Mesendoderm (in vitro differentiated cells): ENCODE measurements at regions not wholly inside any gene's neighbourhood (a gene's known extent, or its start where the extent isn't known, plus 50 kb on each side); places are given as distances from the start of the nearest gene placed in this dataset.

Experiments used
- DNase-seq: peaks from one replicate; pipeline ENCODE4 v3.0.0; 2013
- H2AK5ac ChIP-seq: 2 replicates; pipeline ENCODE4 v1.6.1; 2013; ENCODE audit warnings: low read length, inconsistent platforms
- H2BK120ac ChIP-seq: 2 replicates; pipeline ENCODE4 v1.6.1; 2013; ENCODE audit warnings: low read depth, mild to moderate bottlenecking, low read length, moderate library complexity, mixed read lengths
- H2BK15ac ChIP-seq: replicated peaks from 2 replicates; pipeline ENCODE4 v1.6.1; 2013; ENCODE audit warnings: low read depth, mild to moderate bottlenecking, moderate library complexity
- H2BK5ac ChIP-seq: 2 replicates; pipeline ENCODE4 v1.6.1; 2013; ENCODE audit warnings: low read length, inconsistent platforms
- H3K18ac ChIP-seq: 2 replicates; pipeline ENCODE4 v1.6.1; 2013; ENCODE audit warnings: mild to moderate bottlenecking, low read length, mixed read lengths
- H3K23ac ChIP-seq: one replicate; pipeline ENCODE4 v1.6.1; 2013; ENCODE audit warnings: low read length
- H3K27ac ChIP-seq: 2 replicates; pipeline ENCODE4 v1.5.1; 2013; ENCODE audit warnings: low read depth, mild to moderate bottlenecking, inconsistent platforms, low read length, moderate library complexity
- H3K27me3 ChIP-seq: 2 replicates; pipeline ENCODE4 v1.6.1; 2013; ENCODE audit warnings: low read length, control low read depth, mild to moderate bottlenecking, inconsistent platforms; ENCODE audit not compliant: insufficient read depth, poor library complexity
- H3K36me3 ChIP-seq: 2 replicates; pipeline ENCODE4 v1.6.1; 2013; ENCODE audit warnings: low read length, inconsistent platforms; ENCODE audit not compliant: control insufficient read depth, insufficient read depth
- H3K4ac ChIP-seq: one replicate; pipeline ENCODE4 v1.6.1; 2013; ENCODE audit warnings: low read depth, mild to moderate bottlenecking, low read length, moderate library complexity
- H3K4me1 ChIP-seq: 2 replicates; pipeline ENCODE4 v1.6.1; 2013; ENCODE audit warnings: low read depth, low read length, inconsistent platforms; ENCODE audit not compliant: control insufficient read depth
- H3K4me2 ChIP-seq: 2 replicates; pipeline ENCODE4 v1.6.1; 2013; ENCODE audit warnings: low read length
- H3K4me3 ChIP-seq: 2 replicates; pipeline ENCODE4 v1.5.1; 2013; ENCODE audit warnings: mild to moderate bottlenecking, low read length
- H3K56ac ChIP-seq: one replicate; pipeline ENCODE4 v1.6.1; 2013; ENCODE audit warnings: low read length
- H3K79me1 ChIP-seq: 2 replicates; pipeline ENCODE4 v1.6.1; 2013; ENCODE audit warnings: low read length, inconsistent platforms
- H3K79me2 ChIP-seq: 2 replicates; pipeline ENCODE4 v1.6.1; 2013; ENCODE audit warnings: mild to moderate bottlenecking, low read length; ENCODE audit not compliant: control insufficient read depth, insufficient read depth
- H3K9ac ChIP-seq: 2 replicates; pipeline ENCODE4 v1.6.1; 2013; ENCODE audit warnings: low read length, inconsistent platforms
- H4K5ac ChIP-seq: one replicate; pipeline ENCODE4 v1.6.1; 2013; ENCODE audit warnings: low read length
- H4K8ac ChIP-seq: one replicate; pipeline ENCODE4 v1.6.1; 2013; ENCODE audit warnings: low read depth, mild to moderate bottlenecking, control low read depth, low read length, moderate library complexity
- WGBS: extraction: QIAGEN DNeasy Blood & Tissue Kit; methylation state at CpG from one replicate; pipeline ENCODE4 v1.1.7; 2013; ENCODE audit warnings: low lambda C conversion rate, missing lambda C conversion rate; ENCODE audit not compliant: insufficient coverage; ENCODE audit errors: extremely low coverage; 5-methylcytosine and 5-hydroxymethylcytosine counted together

DNA sequence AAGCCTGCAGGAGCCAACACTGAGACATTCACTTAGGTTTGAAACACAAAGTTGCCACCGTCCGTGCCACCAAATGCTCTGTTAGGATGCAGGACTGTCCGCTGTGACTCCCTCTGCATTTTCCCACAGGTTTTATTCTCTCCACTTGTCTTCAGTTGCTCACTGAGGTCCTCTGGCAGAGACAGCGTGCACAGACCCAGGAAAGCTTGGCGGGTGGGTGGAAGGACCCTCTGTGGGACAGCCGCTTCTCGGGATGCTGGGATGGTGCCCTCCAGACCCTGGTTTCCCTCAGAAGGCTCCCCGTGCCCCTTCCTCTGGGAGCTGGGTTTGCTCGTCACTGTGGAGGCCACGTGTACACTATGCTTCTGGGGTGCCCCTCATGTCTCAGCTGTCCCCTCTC lies 733.6 kb downstream of the GALR1 start:
- Histone ChIP-seq H2BK120ac (no peak overlapping the region), H3K23ac (no peak overlapping the region), H4K8ac (no peak overlapping the region), H3K4me3 (no peak overlapping the region), H3K79me2 (no peaks in the 10 kb centered on the region), H3K18ac (no peak overlapping the region), H3K36me3 (no peaks in the 10 kb centered on the region), H3K4me1 (no peaks in the 10 kb centered on the region), H3K27ac (no peak overlapping the region), H3K4me2 (no peak overlapping the region), H2BK5ac (no peak overlapping the region), H4K5ac (no peak overlapping the region), H2AK5ac (no peak overlapping the region), H2BK15ac (no peak overlapping the region), H3K4ac (no peak overlapping the region), H3K27me3 (no peaks in the 10 kb centered on the region), H3K79me1 (no peaks in the 10 kb centered on the region), H3K56ac (no peak overlapping the region), H3K9ac (no peak overlapping the region)
- DNase-seq = no peak
- no CpG with 5 or more reads among the region's 10 CpGs for WGBS

DNA sequence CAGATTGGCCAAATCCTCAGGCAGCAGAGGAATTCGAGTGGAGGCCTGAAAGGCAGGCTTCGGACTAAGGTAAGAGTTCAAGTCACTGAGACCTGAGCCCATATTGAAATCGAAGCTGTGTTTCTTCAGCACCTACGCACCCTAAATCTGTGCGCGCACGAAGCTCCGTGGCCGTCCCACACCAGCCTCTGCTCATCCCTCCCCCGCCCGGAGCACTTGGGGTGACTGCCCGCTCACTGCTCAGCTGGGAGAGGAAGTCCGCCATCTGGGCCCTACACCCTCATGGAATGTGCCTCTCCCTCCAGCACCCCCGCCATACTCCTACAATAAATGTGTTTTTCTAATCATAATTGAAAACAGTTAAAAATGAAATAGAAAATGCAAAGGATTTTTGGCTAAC lies 734.5 kb downstream of the GALR1 start:
- Histone ChIP-seq H3K27ac (no peak overlapping the region), H2AK5ac (no peak overlapping the region), H3K79me1 (no peaks in the 10 kb centered on the region), H4K8ac (no peak overlapping the region), H2BK15ac (no peak overlapping the region), H4K5ac (no peak overlapping the region), H3K4me3 (no peak overlapping the region), H3K23ac (no peak overlapping the region), H2BK120ac (no peak overlapping the region), H3K4ac (no peak overlapping the region), H2BK5ac (no peak overlapping the region), H3K27me3 (no peaks in the 10 kb centered on the region), H3K36me3 (no peaks in the 10 kb centered on the region), H3K79me2 (no peaks in the 10 kb centered on the region), H3K9ac (no peak overlapping the region), H3K18ac (no peak overlapping the region), H3K4me2 (no peak overlapping the region), H3K56ac (no peak overlapping the region), H3K4me1 (no peaks in the 10 kb centered on the region)
- WGBS = no CpG with 5 or more reads among the region's 14 CpGs
- DNase-seq = no peak

DNA sequence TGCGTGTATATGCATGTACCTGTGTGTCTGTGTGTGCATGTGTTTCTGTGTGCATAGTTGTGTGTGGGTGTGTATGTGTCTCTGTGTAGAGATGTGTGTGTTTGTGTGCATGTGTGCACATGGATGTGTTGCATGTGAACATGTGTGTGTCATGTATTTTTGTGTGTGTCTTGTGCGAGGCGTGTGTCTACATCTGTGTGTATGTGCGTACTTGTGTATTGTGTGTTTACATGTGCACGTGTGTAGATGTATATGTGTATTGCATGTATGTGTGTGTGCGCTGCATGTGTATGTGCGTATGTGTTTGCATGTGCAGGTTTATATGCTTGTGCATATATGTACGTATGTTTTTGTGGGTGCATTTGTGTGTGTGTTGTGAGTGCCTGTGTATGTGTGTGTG lies 735.2 kb downstream of the GALR1 start:
- Histone ChIP-seq H2BK120ac (no peak overlapping the region), H3K23ac (no peak overlapping the region), H3K4me1 (no peaks in the 10 kb centered on the region), H3K9ac (no peak overlapping the region), H4K8ac (no peak overlapping the region), H3K36me3 (no peaks in the 10 kb centered on the region), H3K4me2 (no peak overlapping the region), H3K27ac (no peak overlapping the region), H3K4ac (no peak overlapping the region), H2BK15ac (no peak overlapping the region), H3K79me1 (no peaks in the 10 kb centered on the region), H3K4me3 (no peak overlapping the region), H2BK5ac (no peak overlapping the region), H3K79me2 (no peaks in the 10 kb centered on the region), H3K18ac (no peak overlapping the region), H3K56ac (no peak overlapping the region), H4K5ac (no peak overlapping the region), H2AK5ac (no peak overlapping the region), H3K27me3 (no peaks in the 10 kb centered on the region)
- WGBS = no CpG with 5 or more reads among the region's 8 CpGs
- DNase-seq = no peak

DNA sequence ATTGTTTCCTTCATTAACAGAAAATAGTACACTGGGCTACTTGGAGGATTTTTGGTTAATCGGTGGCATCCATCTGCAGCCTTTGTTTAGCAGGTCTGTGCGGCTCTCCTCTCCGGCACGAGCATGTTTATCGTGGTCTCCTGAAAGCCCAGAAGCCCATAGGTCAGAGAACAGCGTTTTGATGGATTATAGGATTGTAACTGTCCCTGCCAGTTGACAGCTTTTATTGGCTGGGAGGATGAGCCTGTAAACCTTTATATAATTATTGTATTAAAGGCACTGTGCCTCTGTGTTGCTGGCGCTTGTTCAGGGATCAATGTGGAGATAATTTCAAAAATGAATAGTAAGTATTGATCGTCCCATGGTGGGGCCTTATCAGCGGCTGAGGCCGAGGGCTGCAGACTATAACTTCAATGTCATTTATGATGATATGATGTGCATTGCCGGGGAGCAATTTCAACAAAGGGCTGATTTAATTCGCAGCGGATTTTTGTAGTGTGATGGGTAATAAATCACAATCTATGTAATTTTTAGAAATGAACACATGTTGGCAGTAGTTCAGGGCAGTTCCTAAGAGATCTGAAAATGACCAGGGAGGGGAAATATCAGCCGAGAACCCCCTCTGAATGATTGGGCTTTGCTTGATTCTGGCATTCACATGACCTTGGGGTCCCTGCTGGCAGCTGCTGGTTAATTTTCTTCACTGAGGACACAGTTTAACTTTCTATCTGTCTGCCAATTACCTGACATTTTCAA lies 736.1 kb downstream of the GALR1 start:
- H3K79me1 ChIP-seq = no peaks in the 10 kb centered on the region
- WGBS = no CpG with 5 or more reads among the region's 14 CpGs

DNA sequence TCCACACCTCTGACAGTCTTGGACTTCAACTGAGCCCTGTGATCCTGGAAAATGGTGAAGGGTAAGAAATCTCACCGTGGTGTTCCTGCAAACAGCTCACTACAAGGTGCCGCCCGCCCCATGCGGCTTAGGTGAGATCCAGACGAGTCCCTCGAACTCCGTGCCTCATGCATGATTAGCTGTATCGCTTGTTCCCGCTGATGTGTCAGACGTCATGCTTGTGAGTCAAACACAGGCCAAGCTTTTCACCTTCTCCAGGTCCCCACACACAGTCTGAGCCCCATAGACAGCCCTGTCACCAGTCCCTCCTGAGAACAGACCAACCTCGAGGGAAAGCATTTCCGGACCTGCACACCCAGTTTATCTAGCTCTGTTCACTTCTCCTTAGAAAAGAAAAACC lies 740.5 kb downstream of the GALR1 start:
- no peak overlapping the region for H2AK5ac ChIP-seq
- WGBS = no CpG with 5 or more reads among the region's 12 CpGs
- no peaks in the 10 kb centered on the region for H3K79me1 ChIP-seq
- no peak overlapping the region for H4K8ac ChIP-seq
- H3K4me1 ChIP-seq = no peaks in the 10 kb centered on the region
- no peak overlapping the region for H3K56ac ChIP-seq
- no peak overlapping the region for H3K4me3 ChIP-seq
- no peaks in the 10 kb centered on the region for H3K27me3 ChIP-seq
- no peak overlapping the region for H3K4me2 ChIP-seq
- no peak overlapping the region for H3K18ac ChIP-seq
- H2BK120ac ChIP-seq = no peak overlapping the region
- no peak for DNase-seq
- no peak overlapping the region for H3K23ac ChIP-seq
- H3K79me2 ChIP-seq = no peaks in the 10 kb centered on the region
- H3K36me3 ChIP-seq = no peaks in the 10 kb centered on the region
- H3K9ac ChIP-seq = no peak overlapping the region
- H2BK15ac ChIP-seq = no peak overlapping the region
- H3K4ac ChIP-seq = no peak overlapping the region
- H2BK5ac ChIP-seq = no peak overlapping the region
- H3K27ac ChIP-seq = no peak overlapping the region
- no peak overlapping the region for H4K5ac ChIP-seq

More for the DNA sequence above, 736.1 kb downstream of the GALR1 start:
- no peak overlapping the region for H3K23ac ChIP-seq
- H3K4me1 ChIP-seq = no peaks in the 10 kb centered on the region
- H2BK5ac ChIP-seq = no peak overlapping the region
- H3K36me3 ChIP-seq = no peaks in the 10 kb centered on the region
- H3K27ac ChIP-seq = no peak overlapping the region
- no peak overlapping the region for H2BK15ac ChIP-seq
- H3K4me3 ChIP-seq = no peak overlapping the region
- no peak overlapping the region for H3K4ac ChIP-seq
- no peak overlapping the region for H2BK120ac ChIP-seq
- no peak for DNase-seq
- H3K9ac ChIP-seq = no peak overlapping the region
- no peak overlapping the region for H4K8ac ChIP-seq
- H3K56ac ChIP-seq = no peak overlapping the region
- no peaks in the 10 kb centered on the region for H3K27me3 ChIP-seq
- H2AK5ac ChIP-seq = no peak overlapping the region
- H4K5ac ChIP-seq = no peak overlapping the region
- no peak overlapping the region for H3K18ac ChIP-seq
- no peaks in the 10 kb centered on the region for H3K79me2 ChIP-seq
- H3K4me2 ChIP-seq = no peak overlapping the region

DNA sequence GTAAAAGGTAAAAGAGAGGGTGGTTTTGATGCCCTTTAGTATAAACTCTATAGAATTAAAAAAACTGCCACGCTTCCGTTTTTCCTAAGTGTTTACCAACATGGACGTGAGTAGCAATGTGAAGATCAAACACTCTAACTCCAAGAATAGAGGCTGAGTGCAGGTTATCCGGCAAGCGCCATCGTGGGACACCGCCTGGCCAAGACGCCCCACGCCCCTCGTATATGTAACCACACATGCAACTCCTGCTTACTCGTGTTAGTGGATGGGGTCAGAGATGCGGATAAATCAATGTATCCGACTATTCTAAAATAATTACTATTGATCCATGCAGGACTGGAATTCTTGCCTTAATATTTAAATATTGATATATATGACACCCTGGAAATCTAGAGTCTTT lies 741.3 kb downstream of the GALR1 start:
- Histone ChIP-seq H3K4ac (no peak overlapping the region), H3K27me3 (no peaks in the 10 kb centered on the region), H2BK5ac (no peak overlapping the region), H4K8ac (no peak overlapping the region), H3K4me2 (no peak overlapping the region), H3K23ac (no peak overlapping the region), H3K9ac (no peak overlapping the region), H3K79me2 (no peaks in the 10 kb centered on the region), H3K56ac (no peak overlapping the region), H3K79me1 (no peaks in the 10 kb centered on the region), H2BK120ac (no peak overlapping the region), H2AK5ac (no peak overlapping the region), H4K5ac (no peak overlapping the region), H3K36me3 (no peaks in the 10 kb centered on the region), H3K4me1 (no peaks in the 10 kb centered on the region), H3K4me3 (no peak overlapping the region), H3K18ac (no peak overlapping the region), H2BK15ac (no peak overlapping the region), H3K27ac (no peak overlapping the region)
- WGBS = no CpG with 5 or more reads among the region's 13 CpGs
- no peak for DNase-seq
